GM12878 (cell line): ENCODE measurements at regions not wholly inside any gene's neighbourhood (a gene's known extent, or its start where the extent isn't known, plus 50 kb on each side); places are given as distances from the start of the nearest gene placed in this dataset.

Experiments used
- ATAC-seq: fragments of 200-7000 bp; cut with Tn5 transposase; 3 replicates; pipeline ENCODE4 v1.9.1; 2020; ENCODE audit warnings: mild to moderate bottlenecking, moderate library complexity
- BruUV-seq: library from RNA; stranded (reverse); fragments of 400-500 nt; replicated peaks from 2 replicates; lab custom pipeline; 2021; lab: Mats Ljungman, UMichigan
- CTCF ChIA-PET: fragments of 300-600 bp; sonication (Branson Sonifier 250); formaldehyde crosslinking; extraction: SDS; loops from one replicate; lab custom pipeline; 2021; ENCODE audit warnings: inconsistent platforms; lab: Yijun Ruan, JAX
- POLR2A ChIA-PET: fragments of 350-600 bp; formaldehyde crosslinking; extraction: SDS; loops from one replicate; lab custom pipeline; 2021; ENCODE audit warnings: inconsistent platforms; lab: Charles Lee
- RAD21 ChIA-PET: fragments of 300-600 bp; sonication (Branson Sonifier 250); formaldehyde crosslinking; loops from one replicate; lab custom pipeline; 2023; ENCODE audit warnings: antibody characterized with exemption; ENCODE audit not compliant: unreplicated experiment; lab: Charles Lee
- SMC1A ChIA-PET: fragments of 300-600 bp; sonication (Branson Sonifier 250); formaldehyde crosslinking; loops from one replicate; lab custom pipeline; 2023; ENCODE audit not compliant: unreplicated experiment, uncharacterized antibody; lab: Charles Lee
- DNase-seq: peaks from one replicate; pipeline ENCODE4 v3.0.0-alpha.2; 2011; ENCODE audit warnings: low read depth, low spot score
- FAIRE-seq: peaks from 3 replicates; lab custom pipeline; 2011; peaks lifted over from hg19 to GRCh38; lab: Jason Lieb, UNC
- H2AFZ ChIP-seq: 2 replicates; pipeline ENCODE4 v1.6.0; 2011; ENCODE audit warnings: low read depth, low read length, control low read depth; ENCODE audit not compliant: control insufficient read depth
- H3K27ac ChIP-seq: 2 replicates; pipeline ENCODE4 v1.5.1; 2011; ENCODE audit warnings: control low read depth; ENCODE audit not compliant: control insufficient read depth, insufficient read depth
- H3K27me3 ChIP-seq, 2 experiments: replicated peaks in 1 of 2; 2 replicates each; pipeline versions ENCODE4 v1.6.0 to v1.6.1; 2011; ENCODE audit warnings: low read length in 1 of 2; ENCODE audit not compliant: control insufficient read depth in 2 of 2, insufficient read depth in 2 of 2
- H3K36me3 ChIP-seq, 2 experiments: 2 replicates each; pipeline ENCODE4 v1.5.1; 2011; ENCODE audit warnings: low read length in 1 of 2; ENCODE audit not compliant: control insufficient read depth in 2 of 2, insufficient read depth in 2 of 2
- H3K4me1 ChIP-seq: 2 replicates; pipeline ENCODE4 v1.6.1; 2011; ENCODE audit warnings: mild to moderate bottlenecking, low read length, moderate library complexity, mixed read lengths; ENCODE audit not compliant: control insufficient read depth, insufficient read depth
- H3K4me2 ChIP-seq: 2 replicates; pipeline ENCODE4 v1.6.0; 2011; ENCODE audit warnings: control low read depth; ENCODE audit not compliant: control insufficient read depth, insufficient read depth
- H3K4me3 ChIP-seq: fragments of 200-600 bp; sonication (generic); 2 replicates; pipeline ENCODE4 v1.5.1; 2016
- H3K79me2 ChIP-seq: 2 replicates; pipeline ENCODE4 v1.6.0; 2011; ENCODE audit warnings: low read length; ENCODE audit not compliant: control insufficient read depth, insufficient read depth
- H3K9ac ChIP-seq: 2 replicates; pipeline ENCODE4 v1.8.0; 2011; ENCODE audit warnings: low read length, control low read depth, mixed read lengths; ENCODE audit not compliant: control insufficient read depth, insufficient read depth
- H3K9me3 ChIP-seq: replicated peaks from 3 replicates; pipeline ENCODE4 v1.5.1; 2011; ENCODE audit warnings: mild to moderate bottlenecking, low read length; ENCODE audit not compliant: control insufficient read depth, insufficient read depth
- H4K20me1 ChIP-seq: 2 replicates; pipeline ENCODE4 v1.6.0; 2011; ENCODE audit not compliant: control insufficient read depth, insufficient read depth
- FOXM1 ChIP-seq: IDR thresholded peaks from 2 replicates; pipeline ENCODE4 v1.6.1; 2012; ENCODE audit warnings: low read depth, mild to moderate bottlenecking, inconsistent platforms, low read length, moderate library complexity
- POU2F2 ChIP-seq: IDR thresholded peaks from 3 replicates; pipeline ENCODE4 v1.6.1; 2011; ENCODE audit warnings: low read depth, mild to moderate bottlenecking, low read length, borderline replicate concordance
- SIN3A ChIP-seq: IDR thresholded peaks from 2 replicates; pipeline ENCODE4 v1.6.1; 2012; ENCODE audit warnings: low read depth, low read length, improper control_type of control experiment
- SPI1 ChIP-seq: IDR thresholded peaks from 2 replicates; pipeline ENCODE4 v1.6.1; 2011; ENCODE audit warnings: low read depth, mild to moderate bottlenecking, low read length, moderate library complexity, borderline replicate concordance; ENCODE audit not compliant: insufficient read depth
- SREBF2 ChIP-seq: IDR thresholded peaks from 2 replicates; pipeline ENCODE4 v1.6.1; 2012; ENCODE audit warnings: mild to moderate bottlenecking, low read length
- SRF ChIP-seq, 2 experiments: IDR thresholded peaks; 2 replicates each; pipeline ENCODE4 v1.6.1; 2011; ENCODE audit warnings: low read depth in 2 of 2, low read length in 2 of 2, mild to moderate bottlenecking in 1 of 2, moderate library complexity in 1 of 2
- TCF7 ChIP-seq: IDR thresholded peaks from 2 replicates; pipeline ENCODE4 v1.6.1; 2014; ENCODE audit warnings: antibody characterized with exemption, borderline replicate concordance
- WGBS: methylation state at CpG from one replicate; pipeline ENCODE4 v1.1.6; 2016; ENCODE audit warnings: low lambda C conversion rate; ENCODE audit not compliant: insufficient replicate concordance, insufficient coverage; ENCODE audit errors: missing lambda C conversion rate; 5-methylcytosine and 5-hydroxymethylcytosine counted together
- in situ Hi-C: fragments of 300-500 bp; cut with MboI; formaldehyde crosslinking; loops from 9 replicates; pipeline ENCODE4 v1.14.3; 2018; ENCODE audit warnings: mixed read lengths
- intact Hi-C: fragments of 100-400 bp; cut with micrococcal nuclease; formaldehyde crosslinking; loops from one replicate; pipeline ENCODE4 v1.14.2; 2022; ENCODE audit not compliant: unreplicated experiment

DNA sequence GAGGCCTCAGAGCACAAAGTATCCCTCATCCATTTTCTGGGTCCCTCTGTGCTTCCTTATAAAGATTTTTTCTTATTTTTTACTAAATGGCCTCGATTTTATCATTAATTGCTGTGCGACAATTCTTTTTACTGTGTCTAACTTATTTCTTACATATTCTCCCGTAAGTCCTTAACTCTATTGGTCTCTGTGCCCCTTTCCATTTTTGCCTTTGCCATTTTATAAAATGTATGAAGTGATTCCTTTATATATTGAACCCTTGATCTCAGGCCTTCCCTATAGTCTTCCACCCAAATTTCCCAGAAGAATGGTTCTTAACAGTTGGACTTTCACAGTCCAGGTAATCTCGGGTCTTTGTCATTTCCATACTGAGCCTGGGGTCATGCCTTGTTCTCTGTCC, 55.0 kb upstream of the ESRRB start:
- Histone ChIP-seq H4K20me1 (no peaks in the 10 kb centered on the region), H3K4me3 (no peak overlapping the region), H3K79me2 (no peaks in the 10 kb centered on the region), H2AFZ (no peak overlapping the region), H3K27ac (no peak overlapping the region), H3K4me1 (no peaks in the 10 kb centered on the region), H3K4me2 (no peak overlapping the region), H3K36me3 (no peaks in the 10 kb centered on the region), H3K9me3 (no peaks in the 10 kb centered on the region), H3K9ac (no peak overlapping the region), H3K27me3 (no peaks in the 10 kb centered on the region)
- CTCF ChIA-PET = no interaction called here
- FAIRE-seq = no peak
- intact Hi-C loops (no loop called here), in situ Hi-C loops (no loop called here)
- BruUV-seq = no TSS peak
- no peak for ATAC-seq
- POLR2A ChIA-PET = no interaction called here
- DNase-seq = no peak
- WGBS = 57% methylated on average over 4 of the region's 4 CpGs
- TF ChIP-seq TCF7 (no peak), FOXM1 (no peak), SIN3A (no peak), SRF (IDR thresholded peaks at IDR 0.05; ENCODE audit: low read depth in 2 of 2, low read length in 2 of 2) (no peak), SREBF2 (no peak)
- SMC1A ChIA-PET = no interaction called here
- RAD21 ChIA-PET = no interaction called here

DNA sequence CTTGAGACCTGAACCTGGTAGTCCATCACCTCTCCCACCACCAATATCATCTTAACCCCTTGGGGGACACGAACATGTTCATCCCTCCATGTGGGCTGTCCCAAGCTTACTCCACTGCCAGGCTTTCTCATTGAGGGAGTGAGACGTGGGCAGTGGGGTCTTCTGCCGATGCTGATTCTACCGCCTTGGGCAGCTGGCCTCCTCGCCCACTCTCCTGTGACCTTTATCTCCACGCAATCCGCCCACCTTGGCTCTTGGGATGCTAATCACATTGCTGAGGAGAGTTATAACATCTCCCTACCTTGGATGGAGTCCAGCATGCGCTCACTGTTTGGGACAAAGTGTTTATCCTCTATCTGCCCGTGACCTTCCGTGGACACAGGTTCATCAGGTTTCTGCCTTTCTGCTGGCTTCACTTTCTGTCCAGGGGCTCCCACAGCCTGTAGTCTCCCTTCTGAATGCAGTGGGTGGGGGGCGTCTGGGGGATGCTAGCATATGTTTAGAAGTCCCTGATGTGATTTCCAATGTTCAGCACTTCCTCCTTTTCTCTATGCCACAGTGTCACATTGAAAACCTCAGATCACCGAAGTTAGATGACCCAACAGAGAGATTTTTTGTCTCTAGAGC, 53.2 kb upstream of the ESRRB start:
- ChIA-PET SMC1A (no interaction called here), RAD21 (no interaction called here), POLR2A (no interaction called here), CTCF (no interaction called here)
- H3K36me3 ChIP-seq = no peaks in the 10 kb centered on the region
- intact Hi-C loops = no loop called here
- 43% methylated on average over 12 of the region's 12 CpGs for WGBS
- no peak overlapping the region for H3K27ac ChIP-seq
- no peak overlapping the region for H3K4me3 ChIP-seq
- H3K4me2 ChIP-seq = no peak overlapping the region
- H3K9ac ChIP-seq = no peak overlapping the region
- H3K4me1 ChIP-seq = no peaks in the 10 kb centered on the region
- DNase-seq (no peak), FAIRE-seq (no peak), ATAC-seq (no peak)
- no peaks in the 10 kb centered on the region for H3K9me3 ChIP-seq
- no peak for TF ChIP-seq POU2F2
- TF ChIP-seq SPI1 = peak; percentile 39; the same call in 1 of the 2 replicates
- H2AFZ ChIP-seq = no peak overlapping the region
- no peaks in the 10 kb centered on the region; a peak in 1 of 4 replicates for H3K27me3 ChIP-seq
- BruUV-seq = no TSS peak
- no peaks in the 10 kb centered on the region for H3K79me2 ChIP-seq
- in situ Hi-C loops = no loop called here
- no peaks in the 10 kb centered on the region for H4K20me1 ChIP-seq
